OCI-LY3 (cell line): ENCODE measurements at regions not wholly inside any gene's neighbourhood (a gene's known extent, or its start where the extent isn't known, plus 50 kb on each side); places are given as distances from the start of the nearest gene placed in this dataset.

Experiments
- EZH2phosphoT487 ChIP-seq: fragments of 200-600 bp; shearing (Covaris generic); IDR thresholded peaks from 2 replicates; pipeline ENCODE4 v1.6.1; 2018; ENCODE audit warnings: antibody characterized with exemption, mixed run types, low read depth
- TF ChIP-seq, protein P1 (sequence below): fragments of 200-600, 300-600 bp; sonication (generic); IDR thresholded peaks from 2 replicates; pipeline ENCODE4 v1.5.1; 2014; ENCODE audit warnings: antibody characterized with exemption, low read length, low read depth

DNA sequence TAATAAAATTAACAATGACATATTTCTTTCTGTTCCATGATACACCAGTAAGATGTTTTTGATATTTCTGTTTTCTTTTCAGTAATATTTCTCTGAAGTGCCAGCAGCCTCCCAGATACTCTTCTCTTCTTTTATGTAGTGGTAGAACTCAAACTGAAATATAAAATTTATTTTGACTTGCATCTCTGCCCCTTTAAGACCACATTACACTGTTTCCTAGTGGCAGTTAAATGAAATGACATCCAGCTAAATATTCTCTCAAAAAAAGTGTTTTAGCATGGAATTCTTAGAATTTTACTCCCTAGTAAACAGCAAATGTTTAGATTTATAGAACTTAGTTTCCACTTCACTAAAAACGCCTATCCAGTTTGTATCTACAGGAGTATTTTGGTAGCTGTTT lies 237.2 kb upstream of the MTPN start:
- no peak for TF ChIP-seq EZH2phosphoT487
- TF ChIP-seq, protein P1, sequence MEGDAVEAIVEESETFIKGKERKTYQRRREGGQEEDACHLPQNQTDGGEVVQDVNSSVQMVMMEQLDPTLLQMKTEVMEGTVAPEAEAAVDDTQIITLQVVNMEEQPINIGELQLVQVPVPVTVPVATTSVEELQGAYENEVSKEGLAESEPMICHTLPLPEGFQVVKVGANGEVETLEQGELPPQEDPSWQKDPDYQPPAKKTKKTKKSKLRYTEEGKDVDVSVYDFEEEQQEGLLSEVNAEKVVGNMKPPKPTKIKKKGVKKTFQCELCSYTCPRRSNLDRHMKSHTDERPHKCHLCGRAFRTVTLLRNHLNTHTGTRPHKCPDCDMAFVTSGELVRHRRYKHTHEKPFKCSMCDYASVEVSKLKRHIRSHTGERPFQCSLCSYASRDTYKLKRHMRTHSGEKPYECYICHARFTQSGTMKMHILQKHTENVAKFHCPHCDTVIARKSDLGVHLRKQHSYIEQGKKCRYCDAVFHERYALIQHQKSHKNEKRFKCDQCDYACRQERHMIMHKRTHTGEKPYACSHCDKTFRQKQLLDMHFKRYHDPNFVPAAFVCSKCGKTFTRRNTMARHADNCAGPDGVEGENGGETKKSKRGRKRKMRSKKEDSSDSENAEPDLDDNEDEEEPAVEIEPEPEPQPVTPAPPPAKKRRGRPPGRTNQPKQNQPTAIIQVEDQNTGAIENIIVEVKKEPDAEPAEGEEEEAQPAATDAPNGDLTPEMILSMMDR: no peak
